ENCODE measurements at regions not wholly inside any gene's neighbourhood (a gene's known extent, or its start where the extent isn't known, plus 50 kb on each side); places are given as distances from the start of the nearest gene placed in this dataset.

DNA sequence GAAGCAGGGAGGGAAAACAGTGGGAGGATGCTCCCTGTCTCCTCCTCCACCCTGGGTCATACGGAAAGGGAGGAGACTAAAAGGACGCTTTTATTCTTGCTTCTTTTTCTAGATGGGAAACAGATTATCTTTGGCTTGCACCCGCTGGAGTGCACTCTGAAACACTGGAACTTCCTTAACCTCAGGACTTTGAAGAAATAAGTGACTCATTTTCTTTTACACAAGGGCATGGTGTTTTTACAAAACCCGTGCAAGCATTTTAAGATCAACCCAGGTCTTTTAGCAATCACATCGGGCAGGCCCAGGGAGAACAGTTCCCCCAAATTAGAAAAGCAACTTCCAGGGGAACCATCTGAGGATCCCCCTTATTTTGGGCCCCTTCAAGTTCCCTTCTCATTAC, 80.9 kb upstream of the TSPAN11 start:
- no peaks in the 10 kb centered on the region for H3K4me1 Mint-ChIP-seq (ENCODE audit: low read depth, unreplicated experiment)
- no peak overlapping the region for H3K27ac Mint-ChIP-seq (ENCODE audit: unreplicated experiment)
- H3K9me3 Mint-ChIP-seq (ENCODE audit: low read depth, unreplicated experiment): no peaks in the 10 kb centered on the region
- TF ChIP-seq, protein P1, sequence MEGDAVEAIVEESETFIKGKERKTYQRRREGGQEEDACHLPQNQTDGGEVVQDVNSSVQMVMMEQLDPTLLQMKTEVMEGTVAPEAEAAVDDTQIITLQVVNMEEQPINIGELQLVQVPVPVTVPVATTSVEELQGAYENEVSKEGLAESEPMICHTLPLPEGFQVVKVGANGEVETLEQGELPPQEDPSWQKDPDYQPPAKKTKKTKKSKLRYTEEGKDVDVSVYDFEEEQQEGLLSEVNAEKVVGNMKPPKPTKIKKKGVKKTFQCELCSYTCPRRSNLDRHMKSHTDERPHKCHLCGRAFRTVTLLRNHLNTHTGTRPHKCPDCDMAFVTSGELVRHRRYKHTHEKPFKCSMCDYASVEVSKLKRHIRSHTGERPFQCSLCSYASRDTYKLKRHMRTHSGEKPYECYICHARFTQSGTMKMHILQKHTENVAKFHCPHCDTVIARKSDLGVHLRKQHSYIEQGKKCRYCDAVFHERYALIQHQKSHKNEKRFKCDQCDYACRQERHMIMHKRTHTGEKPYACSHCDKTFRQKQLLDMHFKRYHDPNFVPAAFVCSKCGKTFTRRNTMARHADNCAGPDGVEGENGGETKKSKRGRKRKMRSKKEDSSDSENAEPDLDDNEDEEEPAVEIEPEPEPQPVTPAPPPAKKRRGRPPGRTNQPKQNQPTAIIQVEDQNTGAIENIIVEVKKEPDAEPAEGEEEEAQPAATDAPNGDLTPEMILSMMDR (IDR thresholded peaks at IDR 0.05; ENCODE audit: unreplicated experiment): no peak
- DNase-seq: no peak
- H3K4me3 Mint-ChIP-seq (ENCODE audit: low read depth, unreplicated experiment): no peak overlapping the region
- intact Hi-C loops (cut with micrococcal nuclease; ENCODE audit: unreplicated experiment): loop anchor here (2.0 kb wide), 1 partner anchor 393 kb away; no protein-coding TSS in a partner anchor
- H3K36me3 Mint-ChIP-seq (ENCODE audit: insufficient read depth, unreplicated experiment): peaks cover 4% of the 10 kb centered on the region
- peaks cover 16% of the 10 kb centered on the region for H3K27me3 Mint-ChIP-seq (ENCODE audit: unreplicated experiment)
- CTCF ChIA-PET: no interaction called here
- no TSS peak for BruUV-seq (replicated peaks)

DNA sequence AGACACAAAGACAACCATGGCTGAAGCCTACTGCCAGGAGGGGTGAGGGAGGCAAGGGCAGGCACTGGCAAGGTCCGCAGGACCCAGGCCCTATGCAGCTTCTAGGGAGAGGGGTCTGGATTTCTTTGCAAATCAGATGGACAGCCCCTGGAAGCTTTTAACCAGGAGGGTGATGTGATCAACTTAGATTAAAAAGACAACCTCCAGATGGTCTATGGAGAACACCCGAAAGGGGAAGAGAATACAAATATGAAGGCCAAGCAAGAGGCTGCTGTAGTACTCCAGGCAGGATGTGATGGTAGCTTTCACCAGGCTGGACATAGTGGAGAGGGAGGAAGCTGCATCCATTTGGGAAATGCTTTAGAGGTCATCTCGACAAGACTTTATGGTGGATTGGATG, 83.3 kb upstream of the TSPAN11 start:
- H3K9me3 Mint-ChIP-seq (ENCODE audit: low read depth, unreplicated experiment): no peaks in the 10 kb centered on the region
- no peaks in the 10 kb centered on the region for H3K4me1 Mint-ChIP-seq (ENCODE audit: low read depth, unreplicated experiment)
- no peak for DNase-seq
- CTCF ChIA-PET: no interaction called here
- intact Hi-C loops (cut with micrococcal nuclease; ENCODE audit: unreplicated experiment): loop anchor here (2.0 kb wide), 1 partner anchor 1324 kb away; no protein-coding TSS in a partner anchor
- BruUV-seq (replicated peaks): no TSS peak
- H3K4me3 Mint-ChIP-seq (ENCODE audit: low read depth, unreplicated experiment): no peak overlapping the region
- peaks cover 4% of the 10 kb centered on the region for H3K36me3 Mint-ChIP-seq (ENCODE audit: insufficient read depth, unreplicated experiment)
- peaks cover under 1% of the 10 kb centered on the region for H3K27me3 Mint-ChIP-seq (ENCODE audit: unreplicated experiment)
- H3K27ac Mint-ChIP-seq (ENCODE audit: unreplicated experiment): no peak overlapping the region
- TF ChIP-seq, protein P1 (IDR thresholded peaks at IDR 0.05; ENCODE audit: unreplicated experiment): no peak

DNA sequence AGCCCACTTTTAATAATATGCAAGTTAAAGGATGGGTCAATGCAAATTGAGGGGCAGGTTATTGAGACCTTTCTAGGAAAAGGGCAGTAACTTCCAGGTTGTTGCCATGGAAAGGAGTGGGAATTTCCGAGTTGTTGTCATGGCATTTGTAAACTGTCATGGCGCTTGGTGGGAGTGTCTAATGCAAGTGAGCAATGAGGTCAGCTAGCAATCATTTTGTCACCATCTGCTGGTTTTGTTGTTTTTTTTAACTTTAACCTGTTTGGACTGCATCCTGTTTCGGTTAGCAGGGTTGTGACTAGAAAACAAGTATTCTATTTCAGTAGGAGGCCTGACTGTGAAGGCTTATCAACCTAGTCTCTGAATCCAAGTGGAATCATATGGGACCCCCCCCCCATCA, 85.8 kb upstream of the TSPAN11 start:
- Mint-ChIP-seq H3K4me1 (ENCODE audit: low read depth, unreplicated experiment) (peaks cover 15% of the 10 kb centered on the region), H3K27ac (ENCODE audit: unreplicated experiment) (no peak overlapping the region), H3K27me3 (ENCODE audit: unreplicated experiment) (no peaks in the 10 kb centered on the region), H3K36me3 (ENCODE audit: insufficient read depth, unreplicated experiment) (peaks cover 4% of the 10 kb centered on the region), H3K9me3 (ENCODE audit: low read depth, unreplicated experiment) (peaks cover 6% of the 10 kb centered on the region), H3K4me3 (ENCODE audit: low read depth, unreplicated experiment) (no peak overlapping the region)
- no TSS peak for BruUV-seq (replicated peaks)
- intact Hi-C loops (cut with micrococcal nuclease; ENCODE audit: unreplicated experiment): no loop called here
- DNase-seq: no peak
- TF ChIP-seq, protein P1 (IDR thresholded peaks at IDR 0.05; ENCODE audit: unreplicated experiment): no peak
- CTCF ChIA-PET: interaction anchor here (0.6 kb wide), 1 partner anchor 1296 kb away, joined by 4 read pairs; no protein-coding TSS in a partner anchor

DNA sequence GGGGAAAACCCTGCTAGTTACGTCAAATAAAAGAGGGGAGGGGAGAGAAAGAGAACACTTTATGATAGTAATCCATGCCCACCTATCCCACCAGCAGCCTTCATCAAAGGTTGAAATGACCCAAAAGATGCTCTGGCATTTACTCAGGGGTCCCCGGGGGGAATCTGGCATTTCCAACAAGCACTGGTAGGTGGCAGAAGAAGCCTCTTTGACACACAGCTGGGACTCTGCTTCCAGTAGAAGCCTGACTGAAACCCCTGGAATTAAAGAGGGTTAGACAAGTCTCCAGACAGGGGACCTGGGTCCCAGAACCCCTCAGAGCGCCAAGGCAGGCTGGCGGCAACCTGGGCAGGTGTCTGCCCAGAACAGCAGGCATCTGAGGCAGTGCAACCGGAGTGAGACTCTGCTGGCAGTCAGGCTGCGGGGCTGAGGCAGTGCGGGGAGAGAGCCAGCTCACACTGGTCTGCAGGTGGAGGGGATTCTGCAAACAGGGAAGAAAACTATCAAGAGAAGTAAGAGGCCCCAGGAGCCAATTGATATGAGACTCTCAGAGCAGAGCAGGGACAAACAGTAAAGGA, 85.0 kb upstream of the CAPRIN2 start:
- H3K36me3 Mint-ChIP-seq (ENCODE audit: insufficient read depth, unreplicated experiment): peaks cover 4% of the 10 kb centered on the region
- intact Hi-C loops (cut with micrococcal nuclease; ENCODE audit: unreplicated experiment): no loop called here
- no TSS peak for BruUV-seq (replicated peaks)
- peaks cover 15% of the 10 kb centered on the region for H3K4me1 Mint-ChIP-seq (ENCODE audit: low read depth, unreplicated experiment)
- CTCF ChIA-PET: no interaction called here
- H3K9me3 Mint-ChIP-seq (ENCODE audit: low read depth, unreplicated experiment): peaks cover 6% of the 10 kb centered on the region
- DNase-seq: no peak
- TF ChIP-seq, protein P1 (IDR thresholded peaks at IDR 0.05; ENCODE audit: unreplicated experiment): no peak
- no peak overlapping the region for H3K27ac Mint-ChIP-seq (ENCODE audit: unreplicated experiment)
- H3K4me3 Mint-ChIP-seq (ENCODE audit: low read depth, unreplicated experiment): no peak overlapping the region
- no peaks in the 10 kb centered on the region for H3K27me3 Mint-ChIP-seq (ENCODE audit: unreplicated experiment)
